Tibial nerve (tissue), 4 donors: ENCODE measurements at regions not wholly inside any gene's neighbourhood (a gene's known extent, or its start where the extent isn't known, plus 50 kb on each side); places are given as distances from the start of the nearest gene placed in this dataset.
"Not testable (repeated sequence)": the region's sequence is repeated elsewhere in the genome, so short reads cannot be mapped to it uniquely, and the experiment has no call there.

Experiments
- DNase-seq, 2 donors: peaks; one replicate each; pipeline ENCODE4 v3.0.0-alpha.2; 2019; ENCODE audit warnings: low spot score in 2 of 2
- H3K27ac ChIP-seq, 4 donors: fragments of 200-600 bp; sonication (generic) in 3 of 4; one replicate each; pipeline ENCODE4 v1.5.1; 2017 to 2019; ENCODE audit warnings: mild to moderate bottlenecking in 1 of 4
- H3K27me3 ChIP-seq, 2 donors: fragments of 200-600 bp; sonication (generic) in 1 of 2; one replicate each; pipeline versions ENCODE4 v1.5.1 to v1.6.0; 2017 to 2019
- H3K36me3 ChIP-seq, 3 donors: fragments of 200-600 bp; sonication (generic); one replicate each; pipeline ENCODE4 v1.5.1; 2018 to 2019
- H3K4me1 ChIP-seq, 4 donors: fragments of 200-600 bp; sonication (generic) in 3 of 4; one replicate each; pipeline ENCODE4 v1.5.1; 2017 to 2019
- H3K4me3 ChIP-seq, 4 donors: fragments of 200-600 bp; sonication (generic) in 3 of 4; one replicate each; pipeline ENCODE4 v1.5.1; 2017 to 2019; ENCODE audit warnings: mild to moderate bottlenecking in 1 of 4, moderate library complexity in 1 of 4
- H3K9me3 ChIP-seq, 4 donors: fragments of 200-600 bp; sonication (generic) in 3 of 4; one replicate each; pipeline ENCODE4 v1.5.1; 2017 to 2019
- EP300 ChIP-seq, 2 donors: sonication (generic); formaldehyde crosslinking; IDR thresholded peaks; one replicate each; pipeline ENCODE4 v1.6.1; 2017; ENCODE audit warnings: antibody characterized with exemption in 2 of 2, mild to moderate bottlenecking in 1 of 2
- POLR2A ChIP-seq, 2 donors: fragments of 450-650 bp; IDR thresholded peaks; one replicate each; pipeline ENCODE4 v1.6.1; 2017; ENCODE audit warnings: antibody characterized with exemption in 2 of 2, mild to moderate bottlenecking in 2 of 2, moderate library complexity in 2 of 2
- WGBS, 2 donors: methylation state at CpG; one replicate each; pipeline ENCODE4 v1.1.5; 2018; 5-methylcytosine and 5-hydroxymethylcytosine counted together
- TF ChIP-seq, protein P1 (sequence below), 5 experiments: fragments of 200-600 bp in 3 of 5; fragments of 450-650 bp in 2 of 5; sonication (generic) in 3 of 5; IDR thresholded peaks; one replicate each; pipeline ENCODE4 v1.5.1; 2016 to 2019; ENCODE audit warnings: antibody characterized with exemption in 5 of 5, mild to moderate bottlenecking in 3 of 5, moderate library complexity in 2 of 5

- 64 to 67% methylated on average over 3 of the region's 3 CpGs for WGBS, 2 donors
- Histone ChIP-seq H3K27ac (no peak overlapping the region), H3K4me3 (no peak overlapping the region), H3K36me3 (no peaks in the 10 kb centered on the region), H3K27me3 (no peaks in the 10 kb centered on the region), H3K4me1 (peaks cover 0 to 4% (median 0%) of the 10 kb centered on the region in 4 donors), H3K9me3 (no peaks in the 10 kb centered on the region)
- DNase-seq: no peak
- TF ChIP-seq, protein P1, sequence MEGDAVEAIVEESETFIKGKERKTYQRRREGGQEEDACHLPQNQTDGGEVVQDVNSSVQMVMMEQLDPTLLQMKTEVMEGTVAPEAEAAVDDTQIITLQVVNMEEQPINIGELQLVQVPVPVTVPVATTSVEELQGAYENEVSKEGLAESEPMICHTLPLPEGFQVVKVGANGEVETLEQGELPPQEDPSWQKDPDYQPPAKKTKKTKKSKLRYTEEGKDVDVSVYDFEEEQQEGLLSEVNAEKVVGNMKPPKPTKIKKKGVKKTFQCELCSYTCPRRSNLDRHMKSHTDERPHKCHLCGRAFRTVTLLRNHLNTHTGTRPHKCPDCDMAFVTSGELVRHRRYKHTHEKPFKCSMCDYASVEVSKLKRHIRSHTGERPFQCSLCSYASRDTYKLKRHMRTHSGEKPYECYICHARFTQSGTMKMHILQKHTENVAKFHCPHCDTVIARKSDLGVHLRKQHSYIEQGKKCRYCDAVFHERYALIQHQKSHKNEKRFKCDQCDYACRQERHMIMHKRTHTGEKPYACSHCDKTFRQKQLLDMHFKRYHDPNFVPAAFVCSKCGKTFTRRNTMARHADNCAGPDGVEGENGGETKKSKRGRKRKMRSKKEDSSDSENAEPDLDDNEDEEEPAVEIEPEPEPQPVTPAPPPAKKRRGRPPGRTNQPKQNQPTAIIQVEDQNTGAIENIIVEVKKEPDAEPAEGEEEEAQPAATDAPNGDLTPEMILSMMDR (IDR thresholded peaks at IDR 0.05): no peak
- TF ChIP-seq POLR2A (IDR thresholded peaks at IDR 0.05) (no peak), EP300 (IDR thresholded peaks at IDR 0.05) (no peak)
These were observed 115.1 kb downstream of the ESM1 start for GRCh38 chr5:54870271-54870670.

- no peak for TF ChIP-seq EP300 (IDR thresholded peaks at IDR 0.05)
- WGBS, 2 donors: 88 to 94% methylated on average over 1 of the region's 1 CpG
- no peak for DNase-seq
These were observed 115.7 kb downstream of the ESM1 start for GRCh38 chr5:54869691-54870090.

GRCh38 chr5:54868511-54869483 is 116.6 kb downstream of the ESM1 start:
- TF ChIP-seq EP300 (IDR thresholded peaks at IDR 0.05) (no peak), POLR2A (IDR thresholded peaks at IDR 0.05) (no peak)
- TF ChIP-seq, protein P1 (IDR thresholded peaks at IDR 0.05): no peak
- no peaks in the 10 kb centered on the region for H3K27me3 ChIP-seq
- H3K4me3 ChIP-seq: no peak overlapping the region
- 83 to 91% methylated on average over 12 of the region's 12 CpGs for WGBS, 2 donors
- no peaks in the 10 kb centered on the region for H3K4me1 ChIP-seq
- H3K27ac ChIP-seq: no peak overlapping the region
- DNase-seq: no peak
- no peaks in the 10 kb centered on the region for H3K36me3 ChIP-seq
- no peaks in the 10 kb centered on the region for H3K9me3 ChIP-seq

More at GRCh38 chr5:54869691-54870090, 115.7 kb downstream of the ESM1 start:
- H3K9me3 ChIP-seq: no peaks in the 10 kb centered on the region
- H3K36me3 ChIP-seq: no peaks in the 10 kb centered on the region
- H3K4me3 ChIP-seq: no peak overlapping the region
- H3K27ac ChIP-seq: no peak overlapping the region
- no peaks in the 10 kb centered on the region for H3K27me3 ChIP-seq
- H3K4me1 ChIP-seq: peaks cover 0 to 4% (median 0%) of the 10 kb centered on the region in 4 donors

GRCh38 chr5:54867310-54867944 is 118.0 kb downstream of the ESM1 start:
- Histone ChIP-seq H3K27me3 (no peaks in the 10 kb centered on the region), H3K36me3 (no peaks in the 10 kb centered on the region), H3K4me1 (no peaks in the 10 kb centered on the region), H3K27ac (no peak overlapping the region), H3K9me3 (no peaks in the 10 kb centered on the region), H3K4me3 (peak overlapping the region in 1 of 4 donors; percentile 20)
- WGBS, 2 donors: 20 to 22% methylated on average over 7 of the region's 7 CpGs
- TF ChIP-seq, protein P1 (IDR thresholded peaks at IDR 0.05): peak; percentile 49 to 76 (median 58)
- no peak for TF ChIP-seq EP300 (IDR thresholded peaks at IDR 0.05)
- DNase-seq: no peak

GRCh38 chr5:54864911-54865515 is 120.4 kb downstream of the ESM1 start:
- DNase-seq, H3K27ac ChIP-seq, H3K4me3 ChIP-seq, H3K36me3 ChIP-seq, H3K27me3 ChIP-seq, H3K9me3 ChIP-seq: not testable (repeated sequence)
- H3K4me1 ChIP-seq: peaks cover 0 to 13% (median 3%) of the 10 kb centered on the region in 4 donors
- WGBS, 2 donors: 92 to 93% methylated on average over 25 to 29 of the region's 44 CpGs
